ENCODE measurements at regions not wholly inside any gene's neighbourhood (a gene's known extent, or its start where the extent isn't known, plus 50 kb on each side); places are given as distances from the start of the nearest gene placed in this dataset.

GRCh38 chr2:215755641-215756345 is 257.6 kb downstream of the MREG start:
- no peak for DNase-seq (ENCODE audit: low read depth)
- H3K4me3 ChIP-seq (ENCODE audit: low read depth, low read length): no peak overlapping the region
- no peak for FAIRE-seq
- no peaks in the 10 kb centered on the region for H3K36me3 ChIP-seq (ENCODE audit: control insufficient read depth, insufficient read depth, low read length)
- TF ChIP-seq, protein P1, sequence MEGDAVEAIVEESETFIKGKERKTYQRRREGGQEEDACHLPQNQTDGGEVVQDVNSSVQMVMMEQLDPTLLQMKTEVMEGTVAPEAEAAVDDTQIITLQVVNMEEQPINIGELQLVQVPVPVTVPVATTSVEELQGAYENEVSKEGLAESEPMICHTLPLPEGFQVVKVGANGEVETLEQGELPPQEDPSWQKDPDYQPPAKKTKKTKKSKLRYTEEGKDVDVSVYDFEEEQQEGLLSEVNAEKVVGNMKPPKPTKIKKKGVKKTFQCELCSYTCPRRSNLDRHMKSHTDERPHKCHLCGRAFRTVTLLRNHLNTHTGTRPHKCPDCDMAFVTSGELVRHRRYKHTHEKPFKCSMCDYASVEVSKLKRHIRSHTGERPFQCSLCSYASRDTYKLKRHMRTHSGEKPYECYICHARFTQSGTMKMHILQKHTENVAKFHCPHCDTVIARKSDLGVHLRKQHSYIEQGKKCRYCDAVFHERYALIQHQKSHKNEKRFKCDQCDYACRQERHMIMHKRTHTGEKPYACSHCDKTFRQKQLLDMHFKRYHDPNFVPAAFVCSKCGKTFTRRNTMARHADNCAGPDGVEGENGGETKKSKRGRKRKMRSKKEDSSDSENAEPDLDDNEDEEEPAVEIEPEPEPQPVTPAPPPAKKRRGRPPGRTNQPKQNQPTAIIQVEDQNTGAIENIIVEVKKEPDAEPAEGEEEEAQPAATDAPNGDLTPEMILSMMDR (IDR thresholded peaks at IDR 0.05; ENCODE audit: insufficient read depth, low read length, severe bottlenecking): no peak
- no peaks in the 10 kb centered on the region for H3K27me3 ChIP-seq (ENCODE audit: control insufficient read depth, insufficient read depth, low read length)

DNA sequence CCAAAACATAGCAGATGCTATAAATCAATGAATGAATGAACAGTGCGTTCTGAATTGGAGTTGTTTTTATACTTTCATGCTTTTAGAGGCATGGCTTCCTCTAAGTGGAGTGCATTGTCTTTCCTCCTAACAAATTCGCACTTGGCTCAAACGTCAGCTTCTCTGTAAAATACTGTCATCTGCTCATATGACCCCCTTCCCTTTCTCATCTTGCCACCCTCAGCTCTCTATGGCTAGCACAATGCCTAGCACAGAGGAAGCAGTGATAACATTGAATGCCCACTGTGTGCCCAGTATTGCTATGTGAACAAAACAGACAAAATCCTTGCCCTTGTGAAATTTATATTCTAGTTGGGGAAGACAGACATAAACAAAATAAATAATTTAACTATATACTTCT is 258.8 kb downstream of the MREG start:
- no peak overlapping the region for H3K4me3 ChIP-seq (ENCODE audit: low read depth, low read length)
- FAIRE-seq (no peak), DNase-seq (ENCODE audit: low read depth) (no peak)
- TF ChIP-seq, protein P1 (IDR thresholded peaks at IDR 0.05; ENCODE audit: insufficient read depth, low read length, severe bottlenecking): no peak
- no peaks in the 10 kb centered on the region for H3K27me3 ChIP-seq (ENCODE audit: control insufficient read depth, insufficient read depth, low read length)
- H3K36me3 ChIP-seq (ENCODE audit: control insufficient read depth, insufficient read depth, low read length): no peaks in the 10 kb centered on the region

DNA sequence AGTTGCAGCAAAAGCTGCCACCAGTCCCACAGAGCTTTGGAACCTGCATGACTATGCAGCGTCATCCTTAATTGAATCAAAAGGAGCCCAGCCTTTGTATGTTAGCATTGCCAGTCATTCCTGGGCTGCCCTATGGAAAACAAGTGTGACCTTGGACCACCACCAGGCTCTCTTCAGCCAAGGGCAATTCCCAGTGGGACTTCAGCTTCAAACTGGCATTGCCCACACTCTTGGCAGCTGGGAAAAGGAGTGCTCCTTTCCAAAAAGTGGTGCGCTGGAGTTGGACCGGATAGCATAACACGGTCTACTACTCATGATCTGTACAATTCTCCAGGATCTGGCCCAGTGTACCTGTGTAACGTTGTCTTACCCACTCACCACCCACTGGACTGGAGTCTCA is 259.5 kb downstream of the MREG start:
- Histone ChIP-seq H3K27me3 (ENCODE audit: control insufficient read depth, insufficient read depth, low read length) (no peaks in the 10 kb centered on the region), H3K4me3 (ENCODE audit: low read depth, low read length) (no peak overlapping the region), H3K36me3 (ENCODE audit: control insufficient read depth, insufficient read depth, low read length) (no peaks in the 10 kb centered on the region)
- TF ChIP-seq, protein P1 (IDR thresholded peaks at IDR 0.05; ENCODE audit: insufficient read depth, low read length, severe bottlenecking): no peak
- DNase-seq (ENCODE audit: low read depth) (no peak), FAIRE-seq (no peak)

DNA sequence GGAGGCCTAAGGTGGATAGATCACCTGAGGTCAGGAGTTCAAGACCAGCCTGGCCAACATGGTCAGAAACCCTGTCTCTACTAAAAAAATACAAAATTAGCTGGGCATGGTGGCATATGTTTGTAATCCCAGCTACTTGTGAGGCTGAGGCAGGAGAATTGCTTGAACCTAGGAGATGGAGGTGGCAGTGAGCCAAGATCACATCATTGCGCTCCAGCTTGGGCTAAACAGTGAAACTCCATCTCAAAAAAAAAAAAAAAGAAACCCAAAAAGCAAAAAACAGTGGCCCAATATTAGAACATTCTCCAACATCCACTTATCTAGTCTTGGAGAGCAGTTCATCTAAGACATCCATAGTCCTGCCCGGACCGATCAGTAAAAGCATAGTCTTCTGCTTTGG is 260.4 kb downstream of the MREG start:
- DNase-seq (ENCODE audit: low read depth) (no peak), FAIRE-seq (no peak)
- Histone ChIP-seq H3K36me3 (ENCODE audit: control insufficient read depth, insufficient read depth, low read length) (no peaks in the 10 kb centered on the region), H3K4me3 (ENCODE audit: low read depth, low read length) (no peak overlapping the region), H3K27me3 (ENCODE audit: control insufficient read depth, insufficient read depth, low read length) (no peaks in the 10 kb centered on the region)
- TF ChIP-seq, protein P1 (IDR thresholded peaks at IDR 0.05; ENCODE audit: insufficient read depth, low read length, severe bottlenecking): no peak

DNA sequence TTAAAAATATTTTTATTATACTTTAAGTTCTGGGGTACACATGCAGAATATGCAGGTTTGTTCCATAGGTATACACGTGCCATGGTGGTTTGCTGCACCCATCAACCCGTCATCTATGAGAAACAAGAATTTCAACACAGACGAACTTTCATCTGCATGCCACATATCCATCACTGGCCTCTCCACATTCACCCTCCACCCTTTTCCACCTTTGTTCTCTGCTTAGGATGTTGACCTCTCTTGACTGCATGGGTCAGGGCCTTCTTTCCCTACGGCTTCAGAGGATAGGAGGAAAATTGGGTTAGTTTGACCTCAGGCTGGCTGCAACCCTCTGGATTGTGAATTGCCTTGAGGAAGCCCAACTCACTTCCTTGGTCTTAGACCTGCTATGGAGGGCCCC is 260.9 kb downstream of the MREG start:
- no peaks in the 10 kb centered on the region for H3K27me3 ChIP-seq (ENCODE audit: control insufficient read depth, insufficient read depth, low read length)
- FAIRE-seq: no peak
- H3K36me3 ChIP-seq (ENCODE audit: control insufficient read depth, insufficient read depth, low read length): no peaks in the 10 kb centered on the region
- DNase-seq (ENCODE audit: low read depth): no peak
- H3K4me3 ChIP-seq (ENCODE audit: low read depth, low read length): no peak overlapping the region
- TF ChIP-seq, protein P1 (IDR thresholded peaks at IDR 0.05; ENCODE audit: insufficient read depth, low read length, severe bottlenecking): no peak

GRCh38 chr2:215751911-215752272 is 261.5 kb downstream of the MREG start:
- H3K36me3 ChIP-seq (ENCODE audit: control insufficient read depth, insufficient read depth, low read length): no peaks in the 10 kb centered on the region
- TF ChIP-seq, protein P1 (IDR thresholded peaks at IDR 0.05; ENCODE audit: insufficient read depth, low read length, severe bottlenecking): no peak
- no peak for DNase-seq (ENCODE audit: low read depth)
- FAIRE-seq: no peak
- H3K4me3 ChIP-seq (ENCODE audit: low read depth, low read length): no peak overlapping the region
- no peaks in the 10 kb centered on the region for H3K27me3 ChIP-seq (ENCODE audit: control insufficient read depth, insufficient read depth, low read length)
